GM18505 (cell line): ENCODE measurements at regions not wholly inside any gene's neighbourhood (a gene's known extent, or its start where the extent isn't known, plus 50 kb on each side); places are given as distances from the start of the nearest gene placed in this dataset.

Experiments used
- ATAC-seq: cut with Tn5 transposase; IDR thresholded peaks from one replicate; pipeline ENCODE4 v1.9.1; 2021; ENCODE audit not compliant: unreplicated experiment
- POLR2A ChIP-seq: IDR thresholded peaks from 4 replicates; pipeline ENCODE4 v1.6.1; 2011; ENCODE audit warnings: borderline replicate concordance; ENCODE audit not compliant: insufficient read depth, insufficient read length; ENCODE audit errors: extremely low read depth

DNA sequence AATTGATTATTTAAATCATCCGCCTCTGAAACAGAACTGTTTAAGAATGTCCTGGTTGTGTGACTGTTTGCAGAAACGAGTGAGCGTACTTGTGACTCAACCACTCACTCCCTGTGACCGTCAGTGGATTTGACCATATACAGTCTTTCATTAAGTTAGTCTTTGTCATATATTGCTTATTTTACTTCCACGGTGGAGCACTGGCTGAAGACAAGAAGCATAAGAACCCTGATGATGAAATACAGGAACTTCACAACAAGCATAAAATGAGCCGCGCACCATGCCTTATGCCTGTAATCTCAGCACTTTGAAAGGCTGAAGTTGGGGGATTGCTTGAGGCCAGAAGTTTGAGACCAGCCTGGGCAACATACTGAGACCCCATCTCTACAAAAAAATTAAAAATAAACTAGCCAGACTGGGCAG is 194.0 kb downstream of the TOMM20 start:
- no peak for TF ChIP-seq POLR2A
- no peak for ATAC-seq

DNA sequence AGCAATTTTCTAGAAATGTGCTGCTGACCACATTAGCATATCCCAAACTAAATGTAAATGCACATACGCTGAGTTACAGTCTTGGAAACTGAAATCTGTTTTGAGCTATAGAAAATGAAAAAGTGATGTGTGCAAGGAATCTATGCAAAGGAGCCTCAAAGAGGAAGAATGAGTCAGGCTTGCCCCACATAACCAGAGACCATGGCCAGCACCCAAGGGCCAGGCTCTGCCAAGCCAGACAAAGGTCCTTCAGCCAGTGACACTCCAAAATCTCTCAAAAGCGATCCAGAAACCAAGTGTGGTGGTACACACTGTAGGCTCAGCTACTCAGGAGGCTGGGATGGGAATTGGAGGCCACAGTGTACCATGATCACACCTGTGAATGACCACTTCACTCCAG is 195.2 kb downstream of the TOMM20 start:
- TF ChIP-seq POLR2A, result peak; percentile 46
- ATAC-seq, result peak; percentile 84

DNA sequence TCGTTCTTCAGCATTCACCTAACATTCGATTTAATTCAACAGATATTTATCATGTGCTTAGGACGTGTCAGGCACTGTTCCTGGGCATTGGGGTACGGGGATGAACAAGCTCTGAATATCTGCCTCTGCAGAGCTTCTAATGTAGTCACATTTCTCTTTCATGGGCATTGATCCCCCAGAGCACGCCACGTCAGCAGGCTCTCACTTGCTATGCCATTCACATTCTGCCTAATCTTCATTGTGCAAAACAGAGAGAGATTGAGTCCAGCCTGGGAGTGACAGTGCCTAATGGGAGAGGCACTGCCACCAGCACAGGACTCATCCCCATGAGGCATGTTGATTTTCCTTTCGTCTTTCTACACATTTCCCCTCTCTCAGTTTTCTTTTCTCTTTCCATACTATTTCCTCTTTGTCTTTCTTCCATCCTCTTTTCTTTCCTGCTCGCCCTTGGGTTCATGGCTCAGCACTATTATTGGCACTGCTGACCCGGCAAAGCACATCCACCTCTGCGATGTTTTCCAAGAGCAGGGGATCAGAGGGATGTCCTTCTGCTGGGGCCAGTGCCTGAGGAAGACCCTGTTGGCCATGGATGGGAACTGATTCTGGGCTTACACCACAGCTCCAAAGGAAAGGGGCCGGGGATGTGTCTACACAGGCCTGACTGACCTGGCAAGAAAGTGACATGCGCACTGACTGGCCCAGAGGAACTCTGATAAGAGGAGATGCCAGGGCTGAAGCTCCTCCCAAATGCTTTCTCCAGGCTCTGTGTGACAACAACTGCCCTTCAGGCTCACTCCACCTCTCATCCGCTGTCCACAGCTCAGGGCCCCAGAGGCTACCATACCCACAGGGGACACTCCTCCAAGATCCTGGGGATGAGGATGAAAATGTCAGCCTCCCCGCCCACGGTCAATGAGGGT is 195.9 kb downstream of the TOMM20 start:
- peak; percentile 21 for ATAC-seq
- no peak for TF ChIP-seq POLR2A

DNA sequence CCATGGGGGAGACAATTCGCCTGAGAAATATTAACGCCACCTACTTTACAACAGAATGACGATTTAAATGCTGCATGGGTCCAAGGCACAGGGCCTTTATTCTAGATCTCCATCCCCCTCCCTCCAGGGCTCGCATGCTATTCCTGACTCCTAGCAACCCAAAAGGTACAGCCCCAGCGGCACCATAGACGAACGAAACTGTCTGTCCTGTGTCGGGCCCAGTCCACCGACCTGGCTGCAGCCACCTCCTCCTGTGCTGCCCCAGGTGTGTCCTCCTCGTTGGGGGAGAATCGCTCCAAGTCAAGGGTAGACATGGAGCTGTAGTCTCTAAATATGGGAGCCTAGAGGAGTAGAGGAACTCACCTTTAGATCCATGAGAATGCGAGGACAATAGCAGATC is 196.5 kb downstream of the TOMM20 start:
- ATAC-seq, result no peak
- TF ChIP-seq POLR2A, result no peak

DNA sequence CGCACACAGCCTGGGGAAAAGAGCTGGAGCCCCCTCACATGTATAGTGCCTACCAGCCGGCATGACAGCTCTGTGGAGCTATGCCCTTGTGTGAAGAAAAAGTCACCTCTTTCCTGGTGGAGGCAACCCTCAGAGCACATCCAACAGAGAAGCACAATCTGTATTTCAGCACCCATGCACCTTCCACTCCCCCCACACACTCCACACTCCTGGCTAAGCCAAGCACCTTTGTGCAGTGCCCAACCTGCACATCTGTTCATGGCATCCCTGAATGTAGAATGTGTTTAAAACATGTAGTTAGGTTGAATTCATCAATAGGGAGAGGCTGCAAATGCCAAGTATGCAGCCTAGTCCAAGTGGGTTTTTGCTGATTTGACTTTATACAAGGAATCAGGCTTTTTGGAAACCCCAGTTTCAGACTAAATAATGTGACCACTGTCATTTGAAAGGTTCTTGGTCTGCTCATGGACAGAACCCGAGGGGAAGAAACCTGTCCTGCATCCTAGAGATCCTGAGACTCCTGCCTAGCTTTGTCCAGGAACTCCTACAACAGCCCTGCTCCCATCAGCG is 197.1 kb downstream of the TOMM20 start:
- no peak for TF ChIP-seq POLR2A
- ATAC-seq, result no peak

DNA sequence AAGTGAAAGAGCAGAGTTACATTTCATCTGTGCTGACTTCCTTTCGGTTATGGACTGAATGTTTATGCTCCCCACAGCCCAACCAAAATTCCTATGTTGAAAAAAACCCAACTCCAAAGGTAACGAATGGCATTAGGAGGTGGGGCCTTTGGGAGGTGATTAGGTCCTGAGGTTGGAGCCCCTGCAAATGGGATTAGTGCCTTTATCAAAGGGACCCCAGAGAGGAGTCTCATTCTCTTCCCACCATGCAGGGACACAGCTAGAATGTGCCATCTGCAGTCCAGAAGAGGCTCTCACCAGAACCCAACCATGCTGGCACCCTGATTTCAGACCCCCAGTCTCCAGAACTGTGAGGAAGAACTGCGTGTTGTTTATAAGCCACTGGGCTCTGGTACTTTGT is 199.3 kb downstream of the TOMM20 start:
- TF ChIP-seq POLR2A, result no peak
- ATAC-seq, result no peak

DNA sequence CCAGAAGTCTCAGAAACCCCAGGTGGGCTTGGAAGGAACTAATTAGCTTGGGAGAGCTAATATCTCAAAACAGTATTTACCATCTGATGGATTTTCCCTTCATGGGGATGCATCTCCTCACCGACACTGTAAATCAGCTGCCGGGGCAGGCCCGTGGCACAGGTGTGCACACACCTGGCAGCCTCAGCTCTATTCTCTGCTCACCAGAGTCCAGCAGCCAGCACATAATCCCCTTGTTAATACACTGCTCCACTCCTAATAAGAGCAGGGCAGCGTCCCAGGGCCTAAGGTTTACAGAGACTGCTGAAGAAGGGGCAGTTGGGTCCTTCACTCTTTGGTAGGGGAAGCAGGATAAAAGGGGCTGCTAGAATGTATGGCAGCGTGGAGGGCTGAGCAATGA is 200.0 kb downstream of the TOMM20 start:
- TF ChIP-seq POLR2A, result no peak
- ATAC-seq, result no peak

DNA sequence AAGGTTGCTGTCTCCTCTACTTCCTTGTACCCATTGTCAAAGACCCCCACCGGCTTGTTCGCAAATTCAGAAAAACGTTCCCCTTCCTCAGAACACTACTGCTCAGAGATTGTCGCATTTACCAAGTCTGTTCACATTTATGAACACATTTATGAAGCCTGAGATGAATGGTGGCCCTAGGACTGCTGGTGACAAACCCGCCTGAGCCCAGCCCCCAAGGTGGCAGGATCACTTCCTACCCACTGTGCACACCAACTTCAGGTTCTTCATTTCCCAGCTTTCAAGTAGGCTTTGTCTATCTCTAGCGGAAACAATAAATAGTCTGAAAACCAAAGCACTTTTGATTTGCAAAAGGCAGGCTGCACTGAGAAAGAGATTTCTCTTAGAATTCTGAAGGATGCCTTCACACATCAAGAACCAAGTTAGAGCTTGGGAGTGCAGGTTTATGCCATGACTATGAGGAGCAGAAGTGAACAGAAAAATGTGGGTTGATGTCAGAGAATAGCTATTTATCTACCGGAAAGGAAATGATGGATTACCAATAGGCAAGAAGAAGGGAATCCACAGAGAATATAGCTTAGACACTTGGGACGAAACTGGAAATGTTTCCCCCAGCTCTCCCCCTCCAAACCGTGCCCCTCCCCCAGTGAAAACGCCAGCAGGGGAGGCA is 200.5 kb downstream of the TOMM20 start:
- no peak for TF ChIP-seq POLR2A
- ATAC-seq, result no peak

DNA sequence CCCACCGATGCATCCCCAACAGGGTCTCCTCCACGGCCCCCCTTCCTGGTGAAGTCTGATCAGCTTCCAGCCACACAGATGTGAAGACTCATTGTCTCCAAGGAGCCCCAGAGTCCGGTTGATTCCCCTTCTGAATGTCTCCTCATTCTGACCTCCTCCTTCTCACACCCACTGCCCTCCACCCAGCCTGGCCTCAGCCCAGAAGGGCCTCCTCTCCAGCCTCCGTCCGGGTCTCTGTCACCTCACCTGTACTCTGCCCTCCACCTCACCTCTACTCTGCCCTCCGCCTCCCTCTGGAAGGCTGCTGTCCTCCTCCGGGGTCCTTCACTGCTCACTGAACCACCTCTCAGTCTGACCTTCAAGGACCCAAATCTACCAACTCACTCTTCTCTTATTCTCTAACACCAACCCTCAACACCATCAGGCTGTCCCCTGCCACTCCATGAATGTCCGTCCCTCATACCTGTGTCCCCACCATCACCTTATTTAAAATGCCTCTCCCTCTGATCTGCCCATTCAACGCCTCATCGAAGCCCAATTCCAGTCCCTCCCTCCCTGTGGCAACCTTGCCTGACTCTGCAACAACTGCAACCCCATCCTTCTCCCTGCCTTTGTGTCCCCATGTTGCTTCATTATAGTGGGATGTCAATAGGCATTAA is 201.2 kb downstream of the TOMM20 start:
- ATAC-seq, result peak; percentile 5
- TF ChIP-seq POLR2A, result no peak

DNA sequence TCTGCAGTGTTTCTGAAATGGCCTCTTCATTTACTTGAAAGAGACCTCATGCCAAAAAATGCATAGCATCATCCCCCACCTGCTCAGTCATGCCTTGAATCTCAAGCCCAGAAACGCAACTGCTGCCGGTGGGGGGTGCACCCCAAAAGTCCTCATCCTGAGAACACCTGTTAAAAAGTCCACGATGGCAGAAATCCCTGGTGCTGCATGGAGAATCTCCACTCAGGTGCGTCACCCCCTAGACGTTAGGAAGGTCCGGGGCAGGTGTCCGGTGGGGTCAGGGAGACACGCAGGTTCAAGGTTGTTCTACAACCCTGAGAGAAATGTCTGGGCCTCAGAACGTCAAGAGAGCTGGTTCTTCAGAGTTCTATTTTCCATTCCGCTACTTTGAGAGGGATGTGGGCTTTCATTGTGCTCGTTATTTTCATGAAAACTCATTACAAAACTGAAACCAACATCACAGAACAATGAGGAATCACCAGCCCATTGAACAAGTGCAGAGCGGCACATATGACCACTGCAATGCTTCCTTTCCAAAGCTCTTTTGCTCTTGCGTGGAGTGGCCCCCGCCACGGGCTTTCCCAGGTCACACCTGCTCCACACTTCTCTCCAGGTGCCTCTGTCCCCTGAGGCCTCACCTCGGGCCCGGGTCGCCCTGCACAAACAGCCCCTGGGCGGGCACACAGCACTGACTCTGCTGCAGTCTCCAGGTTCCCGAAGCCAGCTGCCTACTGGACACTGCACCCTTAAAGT is 201.9 kb downstream of the TOMM20 start:
- peak; percentile 76 for ATAC-seq
- TF ChIP-seq POLR2A, result peak; percentile 63

DNA sequence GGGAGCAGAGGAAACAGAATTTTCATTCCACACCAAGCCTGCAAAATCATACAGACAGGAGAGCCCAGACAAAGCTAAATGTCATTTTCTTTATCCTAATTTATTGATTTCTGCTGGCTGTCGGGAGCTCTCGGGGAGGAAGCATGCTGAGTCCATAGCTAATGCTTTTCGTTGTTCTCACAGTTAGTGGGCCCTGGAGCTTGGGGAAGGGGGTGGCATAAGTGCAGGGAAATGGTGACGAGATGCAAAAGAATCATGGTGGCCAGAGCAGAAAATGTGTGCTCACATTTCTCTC is 202.4 kb downstream of the TOMM20 start:
- no peak for TF ChIP-seq POLR2A

DNA sequence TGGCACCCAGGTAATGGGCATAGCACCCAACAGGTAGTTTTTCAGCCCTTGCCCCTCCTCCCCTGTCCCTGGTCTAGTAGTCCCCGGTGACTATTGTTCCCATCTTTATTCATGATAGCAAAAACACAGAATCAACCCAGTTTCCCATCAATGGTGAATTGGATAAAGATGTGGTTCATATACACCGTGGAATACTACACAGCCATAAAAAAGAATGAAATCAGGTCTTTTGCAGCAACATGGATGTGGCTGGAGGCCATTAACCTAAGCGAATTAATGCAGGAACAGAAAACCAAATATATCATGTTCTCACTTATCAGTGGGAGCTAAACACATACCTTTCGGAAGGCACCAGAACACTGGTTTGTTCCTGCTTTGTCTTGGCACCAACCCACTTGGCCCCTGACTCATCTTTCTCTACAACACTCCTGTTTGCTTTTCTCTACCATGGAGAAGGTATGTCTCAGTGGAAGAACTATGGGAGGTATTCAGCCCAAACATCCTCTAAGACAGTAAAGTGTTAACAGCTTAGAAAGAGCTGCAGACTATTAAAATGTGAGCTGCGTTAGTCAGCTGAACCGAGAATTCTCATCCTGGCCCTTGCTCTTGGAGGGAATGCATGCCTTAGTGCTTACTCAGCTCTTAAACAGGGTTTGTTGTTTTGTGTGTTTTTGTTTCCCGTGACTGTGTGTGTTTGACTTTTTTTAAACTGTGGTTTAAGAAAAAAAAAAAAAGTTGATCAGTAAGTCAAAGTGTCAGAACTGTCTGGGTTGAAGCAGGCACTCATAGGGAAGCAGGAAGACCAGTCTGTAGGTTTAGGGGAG is 203.0 kb downstream of the TOMM20 start:
- TF ChIP-seq POLR2A, result no peak
- no peak for ATAC-seq

More for the DNA sequence above, 202.4 kb downstream of the TOMM20 start:
- ATAC-seq, result no peak

DNA sequence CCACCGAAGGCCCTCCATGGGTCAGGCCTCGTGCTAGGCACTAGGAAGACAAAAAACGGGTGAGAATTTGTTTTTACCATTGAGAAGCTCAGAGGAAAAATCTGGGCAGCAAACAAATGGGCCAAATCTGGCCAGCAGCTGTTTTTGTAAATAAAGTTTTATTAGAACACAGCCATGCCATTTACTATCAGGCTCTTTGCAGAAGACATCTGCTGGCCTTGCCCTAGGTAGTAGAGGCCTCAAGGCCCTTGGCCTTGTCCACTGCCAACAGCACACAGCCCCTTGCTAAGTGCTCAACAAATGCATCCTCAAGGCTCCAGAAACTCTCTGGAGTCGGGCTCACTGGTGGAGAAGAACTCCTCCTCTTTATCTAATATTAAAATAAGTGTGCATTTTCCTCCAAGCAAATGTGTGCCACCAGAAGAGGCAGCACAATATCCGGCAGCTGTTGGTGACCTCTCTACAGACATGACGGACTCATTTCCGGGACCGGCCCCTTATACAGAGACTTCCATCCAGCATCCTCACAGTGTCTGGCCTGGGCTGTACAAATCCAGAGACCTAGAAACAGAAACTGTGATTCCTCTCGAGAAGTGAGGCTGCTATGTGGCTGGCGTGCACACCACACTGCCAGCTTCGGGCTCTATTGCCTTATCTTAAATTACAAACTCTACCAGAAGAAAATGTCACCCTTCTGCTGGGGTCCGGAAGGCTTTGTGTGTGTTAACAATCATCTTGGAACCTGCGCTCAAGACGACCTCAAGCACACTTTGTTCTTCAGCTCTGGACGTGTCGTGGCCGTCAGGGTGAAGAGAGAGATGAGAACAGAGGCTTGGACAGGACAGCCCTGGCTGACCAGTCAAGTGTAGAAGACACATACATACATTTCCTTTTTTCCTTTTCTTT is 203.9 kb downstream of the TOMM20 start:
- TF ChIP-seq POLR2A, result no peak
- no peak for ATAC-seq
